ENCODE measurements at regions not wholly inside any gene's neighbourhood (a gene's known extent, or its start where the extent isn't known, plus 50 kb on each side); places are given as distances from the start of the nearest gene placed in this dataset.

GRCh38 chr13:79097201-79097600 lies 308.9 kb downstream of the RBM26 start:
- DNase-seq (ENCODE audit: low spot score, unreplicated experiment) = no peak
- no peaks in the 10 kb centered on the region for H3K36me3 Mint-ChIP-seq (ENCODE audit: insufficient read depth)
- TF ChIP-seq CTCF (IDR thresholded peaks at IDR 0.05; ENCODE audit: unreplicated experiment) = no peak
- no peaks in the 10 kb centered on the region for H3K27me3 Mint-ChIP-seq
- no peak overlapping the region for H3K27ac Mint-ChIP-seq
- no peak overlapping the region for H3K4me3 Mint-ChIP-seq (ENCODE audit: low read depth)
- peaks cover 4% of the 10 kb centered on the region for H3K9me3 Mint-ChIP-seq (ENCODE audit: low read depth)
- peaks cover 8% of the 10 kb centered on the region for H3K4me1 Mint-ChIP-seq (ENCODE audit: low read depth)

GRCh38 chr13:79096099-79096498 lies 310.0 kb downstream of the RBM26 start:
- H3K9me3 Mint-ChIP-seq (ENCODE audit: low read depth) = no peaks in the 10 kb centered on the region
- H3K27me3 Mint-ChIP-seq = no peaks in the 10 kb centered on the region
- H3K27ac Mint-ChIP-seq = no peak overlapping the region
- H3K4me3 Mint-ChIP-seq (ENCODE audit: low read depth) = no peak overlapping the region
- no peak for DNase-seq (ENCODE audit: low spot score, unreplicated experiment)
- peaks cover 8% of the 10 kb centered on the region for H3K4me1 Mint-ChIP-seq (ENCODE audit: low read depth)
- no peak for TF ChIP-seq CTCF (IDR thresholded peaks at IDR 0.05; ENCODE audit: unreplicated experiment)
- no peaks in the 10 kb centered on the region for H3K36me3 Mint-ChIP-seq (ENCODE audit: insufficient read depth)

- Mint-ChIP-seq H3K4me3 (ENCODE audit: low read depth) (no peak overlapping the region), H3K4me1 (ENCODE audit: low read depth) (peaks cover 3% of the 10 kb centered on the region), H3K27me3 (no peaks in the 10 kb centered on the region), H3K36me3 (ENCODE audit: insufficient read depth) (no peaks in the 10 kb centered on the region), H3K9me3 (ENCODE audit: low read depth) (no peaks in the 10 kb centered on the region), H3K27ac (no peak overlapping the region)
- no peak for TF ChIP-seq CTCF (IDR thresholded peaks at IDR 0.05; ENCODE audit: unreplicated experiment)
- DNase-seq (ENCODE audit: low spot score, unreplicated experiment) = no peak
These were observed 315.4 kb downstream of the RBM26 start for GRCh38 chr13:79090552-79091124.

- no peak overlapping the region for H3K27ac Mint-ChIP-seq
- peaks cover 17% of the 10 kb centered on the region for H3K9me3 Mint-ChIP-seq (ENCODE audit: low read depth)
- no peak for DNase-seq (ENCODE audit: low spot score, unreplicated experiment)
- TF ChIP-seq CTCF (IDR thresholded peaks at IDR 0.05; ENCODE audit: unreplicated experiment) = no peak
- no peak overlapping the region for H3K4me3 Mint-ChIP-seq (ENCODE audit: low read depth)
- no peaks in the 10 kb centered on the region for H3K36me3 Mint-ChIP-seq (ENCODE audit: insufficient read depth)
- peaks cover 3% of the 10 kb centered on the region for H3K4me1 Mint-ChIP-seq (ENCODE audit: low read depth)
- no peaks in the 10 kb centered on the region for H3K27me3 Mint-ChIP-seq
These were observed 321.1 kb downstream of the RBM26 start for GRCh38 chr13:79084802-79085424.

GRCh38 chr13:79081942-79082341 lies 324.1 kb downstream of the RBM26 start:
- H3K27ac Mint-ChIP-seq = no peak overlapping the region
- peaks cover 35% of the 10 kb centered on the region for H3K9me3 Mint-ChIP-seq (ENCODE audit: low read depth)
- H3K36me3 Mint-ChIP-seq (ENCODE audit: insufficient read depth) = no peaks in the 10 kb centered on the region
- no peaks in the 10 kb centered on the region for H3K27me3 Mint-ChIP-seq
- no peak for DNase-seq (ENCODE audit: low spot score, unreplicated experiment)
- H3K4me1 Mint-ChIP-seq (ENCODE audit: low read depth) = peaks cover 3% of the 10 kb centered on the region
- no peak overlapping the region for H3K4me3 Mint-ChIP-seq (ENCODE audit: low read depth)
- TF ChIP-seq CTCF (IDR thresholded peaks at IDR 0.05; ENCODE audit: unreplicated experiment) = no peak

Data from progenitor cell of endocrine pancreas (in vitro differentiated cells).